SHP77 treated with DMSO at 0.1 percent for 48 hours (cell line): ENCODE measurements at regions not wholly inside any gene's neighbourhood (a gene's known extent, or its start where the extent isn't known, plus 50 kb on each side); places are given as distances from the start of the nearest gene placed in this dataset.
"Not testable (repeated sequence)": the region's sequence is repeated elsewhere in the genome, so short reads cannot be mapped to it uniquely, and the experiment has no call there.

ENCODE experiments used
- DNase-seq: peaks from one replicate; lab custom pipeline; 2025; lab: John Stamatoyannopoulos, UW

DNA sequence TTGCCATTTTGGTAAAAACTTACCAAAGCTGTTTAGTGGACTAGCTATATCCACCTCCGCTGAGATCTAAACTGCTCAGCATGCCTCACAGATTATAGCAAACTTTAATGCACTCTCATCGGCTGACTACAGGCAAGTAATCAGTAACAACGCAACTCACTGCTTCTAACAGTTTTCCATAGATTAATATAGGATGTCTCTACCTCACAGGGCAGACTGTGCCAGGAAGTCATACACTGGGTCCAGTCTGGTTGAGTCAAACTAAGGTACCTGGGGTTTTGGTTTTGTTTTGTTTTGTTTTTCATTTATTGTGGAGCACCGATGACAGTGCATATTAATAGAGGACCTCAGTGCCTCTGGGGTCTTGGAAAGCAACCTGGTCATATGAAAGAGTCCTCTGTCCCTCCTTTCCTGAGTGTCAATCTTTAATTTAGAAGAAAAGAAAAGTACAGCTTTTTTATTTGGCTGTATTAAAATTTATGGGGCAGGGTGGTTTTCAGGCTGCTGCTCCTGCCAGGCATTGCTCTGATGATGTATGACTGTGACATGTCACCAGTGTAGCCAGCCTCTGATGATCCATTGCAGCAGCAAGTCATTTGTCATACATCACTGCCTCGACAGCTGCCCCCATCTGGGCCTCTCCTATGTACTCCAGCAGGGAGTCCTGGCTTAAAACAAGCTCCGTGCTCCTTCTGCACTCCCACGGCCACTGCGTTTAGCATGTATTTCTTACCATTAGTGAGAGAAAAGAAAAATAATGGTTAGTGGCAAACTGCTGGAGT, 854.1 kb downstream of the KCNJ2 start:
- no peak for DNase-seq

DNA sequence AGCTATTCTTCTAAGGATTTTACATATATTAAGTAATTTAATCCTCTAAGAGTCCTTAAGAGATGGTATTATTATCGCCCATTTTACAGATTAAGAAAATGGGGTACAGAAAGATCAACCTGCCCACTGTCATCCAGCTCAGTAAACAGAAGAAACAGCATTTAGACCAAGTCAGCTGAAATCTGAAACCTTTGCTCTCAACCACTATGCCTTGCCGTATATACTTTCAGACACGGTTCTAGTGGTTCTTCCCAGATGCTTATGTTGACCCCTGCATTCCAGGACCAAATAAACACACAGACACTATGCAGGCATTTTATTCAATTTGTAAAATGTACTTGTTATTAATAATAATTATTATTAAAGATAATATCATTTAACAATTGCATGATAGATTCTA, 854.8 kb downstream of the KCNJ2 start:
- DNase-seq: no peak

DNA sequence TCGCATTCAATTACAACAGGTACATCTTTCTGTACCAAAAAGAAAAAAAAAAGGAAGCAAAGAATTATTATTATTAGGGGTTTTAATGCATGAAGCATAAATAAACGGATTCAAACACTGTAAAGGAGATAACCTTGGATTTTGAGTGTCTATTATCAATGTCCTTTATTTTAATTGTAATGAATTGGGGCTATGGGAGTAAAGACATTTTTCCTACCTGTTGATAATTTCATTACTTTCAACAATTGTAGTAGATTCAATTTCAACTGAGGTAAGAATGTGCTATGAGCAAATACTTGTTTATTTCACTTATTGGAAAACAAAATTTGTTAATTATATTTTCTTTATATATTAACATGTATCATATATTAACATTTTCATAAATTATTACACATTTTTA, 855.6 kb downstream of the KCNJ2 start:
- no peak for DNase-seq

DNA sequence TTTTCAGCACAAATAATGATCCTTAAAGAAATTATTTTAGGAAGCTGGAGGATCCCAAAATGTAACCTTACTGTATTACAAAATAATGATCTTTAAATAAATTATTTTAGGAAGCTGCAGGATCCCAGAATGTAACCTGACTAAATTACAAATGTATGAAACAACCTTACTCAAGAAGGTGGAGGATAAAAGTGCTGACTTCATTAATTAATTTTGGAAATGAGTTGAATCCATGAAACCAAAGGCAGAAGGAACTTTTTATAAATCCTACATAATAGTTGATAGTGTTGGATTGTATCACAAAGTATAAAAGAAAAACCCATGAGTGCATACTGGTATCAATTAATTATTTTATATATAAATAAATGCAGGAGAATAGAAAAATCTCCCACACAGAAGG, 859.9 kb downstream of the KCNJ2 start:
- DNase-seq: no peak

DNA sequence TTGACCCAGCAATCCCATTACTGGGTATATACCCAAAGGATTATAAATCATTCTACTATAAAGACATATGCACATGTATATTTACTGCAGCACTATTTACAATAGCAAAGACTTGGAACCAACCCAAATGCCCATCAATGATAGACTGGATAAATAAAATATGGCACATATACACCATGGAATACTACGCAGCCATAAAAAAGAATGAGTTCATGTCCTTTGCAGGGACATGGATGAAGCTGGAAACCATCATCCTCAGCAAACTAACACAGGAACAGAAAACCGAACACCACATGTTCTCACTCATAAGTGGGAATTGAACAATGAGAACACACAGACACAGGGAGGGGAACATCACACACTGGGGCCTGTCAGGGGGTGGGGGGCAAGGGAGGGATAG, 862.0 kb downstream of the KCNJ2 start:
- DNase-seq: not testable (repeated sequence)

DNA sequence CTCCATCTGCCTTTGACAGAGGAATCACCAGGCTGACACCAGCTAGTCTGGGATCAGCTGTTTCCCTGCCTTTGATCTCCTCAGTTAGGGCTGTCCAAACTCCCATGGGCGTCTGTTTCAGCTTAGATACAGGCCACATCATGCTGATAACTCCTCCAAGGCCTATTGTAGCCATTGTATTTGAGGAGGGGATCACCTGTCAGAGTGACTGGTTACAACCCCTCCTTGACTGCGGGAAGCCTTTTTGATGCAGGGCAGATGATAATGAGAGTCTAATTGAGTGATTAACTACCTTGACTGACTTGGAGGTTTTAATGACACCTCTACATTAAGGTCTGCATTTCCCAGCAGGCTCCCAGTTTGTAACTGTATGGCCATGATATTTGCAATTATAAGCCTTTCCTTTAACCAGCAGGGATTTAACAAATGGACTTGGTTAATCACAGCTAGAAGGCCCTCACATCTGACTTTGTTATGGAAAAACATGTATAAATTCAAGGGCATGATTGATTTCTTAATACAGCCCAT, 863.5 kb downstream of the KCNJ2 start:
- DNase-seq: no peak

DNA sequence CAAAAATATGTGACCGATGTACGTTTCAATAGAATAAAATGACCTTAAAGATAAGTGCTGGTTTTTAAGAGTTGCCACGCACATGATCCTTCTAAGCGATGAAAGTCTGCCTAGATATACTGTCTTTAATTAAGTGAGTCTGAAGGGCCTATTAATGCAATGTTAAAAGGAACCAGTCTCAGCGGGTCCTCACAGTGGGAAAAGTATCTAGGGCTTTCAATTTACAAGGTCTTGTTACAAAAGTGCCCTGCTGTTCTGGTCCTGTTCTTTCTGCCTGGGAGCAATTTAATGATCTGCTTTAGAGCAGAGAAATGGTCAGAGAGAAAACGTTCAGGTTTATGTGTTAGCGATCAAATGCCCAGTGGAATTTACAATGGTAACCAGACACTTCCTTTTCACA, 864.0 kb downstream of the KCNJ2 start:
- DNase-seq: no peak

DNA sequence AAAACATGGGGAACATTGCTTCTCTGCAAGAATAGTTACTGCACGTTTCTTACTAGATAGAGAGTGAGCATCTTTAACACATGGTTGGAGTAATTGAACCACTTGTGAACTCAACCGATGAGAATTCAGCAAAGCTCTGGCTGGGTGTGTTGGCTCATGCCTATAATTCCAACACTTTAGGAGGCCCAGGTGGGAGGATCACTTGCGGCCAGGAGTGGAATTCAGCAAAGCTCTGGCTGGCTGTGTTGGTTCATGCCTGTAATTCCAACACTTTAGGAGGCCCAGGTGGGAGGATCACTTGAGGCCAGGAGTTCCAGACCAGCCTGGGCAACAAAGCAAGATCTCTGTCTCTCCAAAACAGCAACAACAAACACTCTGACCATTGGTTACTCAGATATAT, 865.9 kb downstream of the KCNJ2 start:
- no peak for DNase-seq

DNA sequence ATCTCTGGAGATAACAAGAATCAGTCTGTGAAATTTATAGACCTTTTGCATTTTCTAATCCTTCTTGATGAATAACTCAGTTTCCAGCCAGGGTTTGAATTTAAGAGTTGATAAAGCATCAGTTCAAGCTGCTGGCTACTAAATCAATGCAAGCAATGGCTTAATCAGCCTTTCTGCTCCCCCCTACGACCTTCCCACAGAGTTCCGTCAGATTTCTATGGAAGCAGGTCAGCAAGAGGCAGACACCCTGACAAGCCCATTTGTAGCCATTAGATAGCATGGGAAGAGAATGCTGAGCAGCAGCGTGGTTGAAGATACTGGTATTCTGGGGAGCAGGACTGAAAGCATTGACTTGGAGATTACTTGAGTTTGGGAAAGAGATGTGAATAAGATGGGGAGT, 868.1 kb downstream of the KCNJ2 start:
- DNase-seq: no peak

DNA sequence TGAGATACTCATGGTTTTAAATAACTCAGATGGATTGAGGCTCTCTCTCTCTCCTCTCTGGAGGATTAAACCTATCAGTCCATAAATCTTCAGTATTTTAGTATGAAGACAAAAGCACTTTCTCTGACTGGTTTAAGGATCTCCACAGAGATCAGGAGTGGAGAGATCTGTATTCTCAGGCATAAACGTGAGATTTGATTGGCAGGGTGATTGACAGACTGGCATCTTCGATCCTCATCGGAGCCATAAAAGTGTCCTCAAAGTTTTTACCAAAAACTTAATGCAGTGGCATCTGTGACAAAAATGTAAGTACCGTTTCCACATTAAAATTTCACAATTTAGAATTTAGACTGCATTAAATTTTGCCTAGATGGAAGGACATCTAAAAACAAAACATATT, 870.1 kb downstream of the KCNJ2 start:
- DNase-seq: no peak

DNA sequence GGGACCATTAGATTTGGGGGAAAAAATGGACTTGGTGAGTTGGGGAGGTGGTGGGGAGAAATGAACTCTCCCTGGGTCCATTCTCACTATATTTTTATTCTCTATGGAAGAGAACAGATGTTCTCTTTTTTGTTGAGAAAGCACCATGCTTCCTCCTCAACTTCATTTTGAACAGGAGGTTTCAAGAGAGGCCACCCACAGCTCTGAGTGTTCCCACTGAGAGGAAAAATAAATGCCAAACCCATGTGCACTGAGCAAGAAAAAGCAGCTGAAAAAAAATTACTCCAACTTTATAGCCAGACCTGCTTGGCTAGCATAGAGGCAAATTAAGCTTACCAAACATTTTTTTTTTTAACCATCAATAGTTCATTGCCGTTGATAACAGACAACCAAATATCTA, 883.6 kb downstream of the KCNJ2 start:
- no peak for DNase-seq

DNA sequence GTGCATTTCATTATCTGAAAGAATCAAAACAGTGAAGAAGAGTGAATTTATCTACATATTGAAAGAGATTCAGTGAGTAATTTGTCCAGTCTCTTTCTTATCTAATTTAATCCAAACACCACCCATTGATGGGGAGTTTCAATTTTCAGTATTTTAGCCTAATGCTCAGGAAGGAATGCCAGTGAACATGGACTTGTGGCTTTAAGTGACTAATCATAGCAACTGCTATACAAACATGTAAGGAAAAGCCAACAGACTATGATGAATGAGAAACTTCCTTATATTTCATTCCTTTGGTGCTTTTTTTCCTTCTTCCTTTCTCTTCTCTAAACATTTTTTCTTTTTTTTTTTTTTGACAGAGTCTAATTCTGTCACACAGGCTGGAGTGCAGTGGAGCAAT, 885.8 kb downstream of the KCNJ2 start:
- DNase-seq: no peak

DNA sequence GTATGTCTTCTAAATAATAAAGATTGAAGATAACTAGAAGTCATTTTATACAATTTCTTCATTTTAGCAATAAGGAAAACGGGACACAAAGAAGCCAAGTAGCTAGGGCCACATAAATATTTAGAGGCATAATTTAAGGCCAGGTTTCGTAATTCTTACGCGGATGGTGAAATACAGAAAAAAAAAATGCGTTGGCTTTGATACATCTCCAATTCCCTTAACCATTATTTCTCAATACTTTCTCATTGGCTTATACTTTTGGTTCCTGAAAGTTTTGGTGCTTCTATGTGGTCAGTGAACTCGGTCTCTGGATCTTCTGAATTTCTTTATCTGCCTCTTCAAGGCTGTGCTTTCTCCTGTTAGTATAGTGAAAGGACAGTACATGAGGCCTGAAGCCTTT, 888.1 kb downstream of the KCNJ2 start:
- no peak for DNase-seq

DNA sequence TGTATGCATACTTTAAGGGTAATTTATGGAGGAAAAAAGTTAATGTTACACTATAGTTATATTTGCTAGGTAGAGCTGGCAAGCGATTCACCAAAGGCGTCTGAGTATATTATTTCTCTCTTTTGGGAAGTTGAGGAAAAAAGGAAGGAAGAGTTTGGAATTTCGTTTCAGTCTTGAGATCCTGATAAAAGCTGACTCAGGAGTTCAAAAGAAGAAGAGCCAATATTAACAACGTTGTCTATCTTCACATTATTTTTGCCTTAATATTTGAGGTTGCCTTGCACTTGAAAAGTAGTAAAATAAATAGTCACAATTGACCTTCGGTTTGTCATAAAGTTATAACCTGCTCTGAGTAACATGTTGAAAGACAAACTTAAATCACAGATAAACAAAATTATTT, 888.6 kb downstream of the KCNJ2 start:
- DNase-seq: no peak

DNA sequence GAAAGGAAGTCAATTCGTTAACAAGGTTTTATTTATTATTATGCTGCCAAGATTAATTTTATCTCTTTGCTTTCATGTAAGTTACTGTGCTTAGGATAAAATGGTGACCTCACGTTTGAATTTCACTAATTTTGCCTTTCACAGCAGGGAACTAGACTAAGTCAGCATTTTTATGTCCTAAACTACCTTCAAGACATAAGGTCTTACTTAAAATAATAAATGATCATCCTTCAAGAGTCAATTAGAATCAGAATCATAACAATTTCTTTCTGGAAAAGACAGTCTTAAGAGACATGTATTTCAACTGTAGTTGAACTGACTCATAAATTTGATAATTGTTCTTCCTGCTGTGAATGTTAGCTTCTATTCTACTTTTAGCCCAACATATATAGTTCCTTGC, 893.8 kb downstream of the KCNJ2 start:
- DNase-seq: no peak

DNA sequence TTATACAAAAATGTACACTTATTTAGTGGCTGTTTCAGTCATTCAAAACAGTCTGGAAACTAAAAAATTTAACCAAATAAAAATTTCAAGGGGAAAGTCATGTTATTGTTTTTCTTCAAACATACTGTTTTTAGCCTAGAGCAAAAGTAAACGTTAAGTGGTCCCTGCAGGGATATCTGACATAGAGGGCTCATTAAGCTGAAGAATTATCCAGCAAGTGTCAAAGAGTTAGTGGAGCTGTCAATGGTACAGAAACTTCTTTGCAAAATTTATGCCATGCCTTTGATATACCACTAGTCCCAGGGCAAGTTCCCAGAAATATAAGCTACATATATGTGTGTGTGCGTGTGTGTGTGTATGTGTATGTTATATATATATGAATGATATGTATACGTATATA, 894.2 kb downstream of the KCNJ2 start:
- DNase-seq: no peak

DNA sequence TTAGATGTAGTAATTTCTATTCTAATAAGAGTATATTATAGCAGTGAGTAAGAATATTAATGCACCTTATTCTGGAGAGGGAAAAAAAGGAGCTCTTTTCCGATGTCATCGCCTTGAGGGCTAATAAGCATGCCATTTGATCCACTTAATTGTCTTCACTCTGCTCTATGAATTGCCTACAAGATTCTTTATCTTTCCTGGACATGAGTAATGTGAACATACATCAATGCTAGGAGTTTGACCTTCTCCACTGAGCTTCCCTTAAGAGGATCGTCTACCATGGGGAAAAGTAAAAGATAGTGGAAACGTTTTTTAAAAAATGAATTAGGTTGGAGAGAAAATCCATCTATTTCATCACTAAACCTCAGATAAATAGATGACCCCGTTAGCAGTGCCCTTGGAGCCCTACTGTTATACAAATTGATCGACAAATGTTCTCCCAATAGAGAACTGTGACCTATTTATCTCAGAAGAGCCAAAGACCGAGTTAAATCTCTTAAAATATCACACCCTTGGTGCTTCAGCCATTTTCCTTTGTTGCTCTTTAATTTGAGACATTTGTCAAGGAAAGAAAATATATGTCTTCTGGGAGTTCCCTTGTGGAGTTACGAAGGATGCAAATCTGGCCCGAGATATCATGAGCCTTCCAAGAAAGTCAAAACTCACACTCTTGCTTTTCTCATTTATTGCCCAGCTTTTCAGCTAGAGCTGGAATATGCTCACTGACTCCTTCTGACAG, 898.5 kb downstream of the KCNJ2 start:
- no peak for DNase-seq

DNA sequence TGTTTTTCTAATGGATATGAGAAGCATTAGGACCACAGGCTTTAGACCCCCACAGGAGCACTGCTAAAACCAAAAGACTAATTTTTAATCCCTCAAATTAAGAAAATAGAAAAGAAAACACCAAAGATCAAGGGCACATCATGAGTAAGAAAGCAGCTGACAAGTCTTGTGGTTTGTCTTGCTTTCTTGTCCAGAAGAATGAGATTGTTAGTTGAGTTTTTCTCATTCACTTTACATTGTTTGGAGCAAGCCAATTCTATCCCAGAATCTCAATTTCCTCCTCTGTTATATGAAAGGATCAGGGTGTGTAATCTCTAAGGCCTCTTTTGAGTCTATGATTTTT, 899.0 kb downstream of the KCNJ2 start:
- no peak for DNase-seq

DNA sequence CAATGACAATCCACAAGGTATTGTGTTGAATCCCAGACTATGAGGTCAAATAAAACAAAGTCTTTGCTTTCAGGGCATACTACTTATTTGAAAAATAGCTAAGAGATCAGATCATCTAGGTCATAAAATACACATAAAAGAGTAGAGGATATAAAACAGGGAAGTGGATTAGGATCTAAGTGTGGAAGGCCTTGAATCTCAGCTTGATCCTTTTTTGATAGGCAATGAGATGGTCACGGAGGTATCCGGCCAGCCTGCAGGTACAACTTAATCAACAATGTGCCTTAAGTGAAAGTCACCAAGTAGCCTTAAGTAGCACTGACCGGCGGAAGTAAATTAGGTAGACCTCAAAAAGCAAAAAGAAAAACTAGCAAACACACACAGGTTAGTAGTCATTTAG, 901.7 kb downstream of the KCNJ2 start:
- DNase-seq: no peak

DNA sequence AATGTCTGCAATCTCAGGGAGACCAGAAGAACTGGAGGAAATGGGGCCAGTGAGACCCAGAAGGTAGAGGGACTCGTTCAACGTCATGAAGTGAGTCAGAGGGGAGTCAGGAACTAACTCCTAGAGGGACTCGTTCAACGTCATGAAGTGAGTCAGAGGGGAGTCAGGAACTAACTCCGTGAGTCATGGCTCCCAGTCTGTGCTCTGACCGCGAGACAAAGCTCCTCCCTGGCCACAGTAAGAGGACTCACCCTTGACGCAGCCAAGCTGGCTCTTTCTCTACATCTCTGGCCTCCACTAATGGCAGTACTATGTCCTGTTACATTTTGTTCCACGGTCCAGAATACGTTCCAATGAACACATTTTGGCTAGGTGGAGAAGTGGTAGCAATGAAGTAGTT, 902.5 kb downstream of the KCNJ2 start:
- DNase-seq: no peak

DNA sequence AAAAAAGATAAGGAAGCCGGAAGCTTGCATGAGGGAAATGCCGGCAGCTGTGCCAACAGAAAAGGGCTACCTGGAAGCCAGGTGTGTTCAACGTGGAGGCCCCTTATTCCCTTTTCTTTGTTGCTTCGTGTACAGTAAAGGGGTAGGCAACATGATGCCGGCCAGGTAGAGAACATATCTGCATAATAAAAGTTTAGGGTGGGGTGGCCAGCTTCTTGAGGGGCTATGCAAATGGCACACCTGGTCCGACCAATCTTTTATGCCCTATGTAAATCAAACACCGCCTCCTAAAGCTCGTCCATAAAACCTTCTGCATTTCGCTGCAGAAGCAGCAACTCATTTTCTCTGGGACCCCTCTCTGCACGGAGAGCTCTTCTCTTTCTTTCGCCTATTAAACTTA, 911.6 kb downstream of the KCNJ2 start:
- no peak for DNase-seq

DNA sequence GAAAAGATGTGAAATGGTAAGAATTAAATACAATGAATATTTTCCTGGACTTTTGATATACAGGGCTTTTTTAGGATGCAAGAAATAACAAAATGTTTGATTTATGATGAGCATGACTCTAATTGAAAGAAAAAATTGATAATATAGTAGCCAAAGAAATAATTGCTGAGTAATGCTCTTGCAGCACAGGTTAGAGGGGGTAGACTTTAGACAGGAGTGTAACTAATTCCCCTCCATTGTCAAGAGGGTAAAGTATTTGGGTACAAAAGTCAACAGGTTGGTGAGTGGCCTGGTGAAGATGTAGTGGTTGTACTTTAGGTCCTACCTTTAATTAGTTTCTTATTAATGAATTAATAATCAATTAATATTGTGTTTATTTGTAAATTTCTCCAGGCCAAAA, 912.3 kb downstream of the KCNJ2 start:
- DNase-seq: no peak

DNA sequence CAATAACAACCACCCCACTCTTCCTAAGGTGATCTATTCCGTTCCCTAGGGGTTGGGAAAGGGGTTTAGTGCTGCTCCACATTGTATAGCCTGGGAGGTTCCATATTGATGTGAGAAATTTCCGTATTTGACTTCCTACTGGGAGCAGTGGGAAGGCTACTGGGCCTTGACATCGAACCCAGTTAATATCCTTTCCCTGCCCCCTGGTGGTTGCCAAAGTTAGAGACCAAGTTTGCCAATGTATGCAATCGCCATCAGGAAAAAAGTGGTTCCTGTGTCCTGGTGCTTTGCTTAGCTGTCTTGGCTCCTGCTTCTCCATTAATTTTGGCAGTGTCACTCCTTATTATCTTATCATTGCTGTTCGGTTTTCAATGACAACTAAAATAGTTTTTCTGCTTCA, 914.9 kb downstream of the KCNJ2 start:
- DNase-seq: no peak

DNA sequence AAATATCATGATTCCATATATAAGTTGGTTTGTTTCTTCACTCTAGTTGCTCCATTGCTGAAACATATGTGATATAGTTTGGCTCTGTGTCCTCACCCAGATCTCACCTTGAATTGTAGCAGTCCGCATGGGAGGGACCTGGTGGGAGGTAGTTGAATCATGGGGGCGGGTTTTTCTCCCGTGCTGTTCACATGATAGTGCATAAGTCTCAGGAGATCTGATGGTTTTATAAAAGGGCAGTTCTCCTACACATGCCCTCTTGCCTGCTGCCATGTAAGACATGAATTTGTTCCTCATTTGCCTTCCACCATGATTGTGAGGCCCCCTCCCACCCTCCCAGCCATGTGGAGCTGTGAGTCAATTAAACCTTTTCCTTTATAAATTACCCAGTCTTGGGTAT, 915.5 kb downstream of the KCNJ2 start:
- DNase-seq: no peak
